Body of pancreas (tissue), 4 donors: ENCODE measurements at regions not wholly inside any gene's neighbourhood (a gene's known extent, or its start where the extent isn't known, plus 50 kb on each side); places are given as distances from the start of the nearest gene placed in this dataset.

Experiments used
- POLR2A ChIP-seq, 3 donors: fragments of 450-650 bp; IDR thresholded peaks; one replicate each; pipeline ENCODE4 v1.6.1; 2016; ENCODE audit warnings: antibody characterized with exemption in 3 of 3, mild to moderate bottlenecking in 2 of 3
- TF ChIP-seq, protein P1 (sequence below), 7 experiments: fragments of 450-650 bp in 4 of 7; fragments of 200-600 bp in 3 of 7; sonication (generic) in 3 of 7; IDR thresholded peaks; one replicate each; pipeline ENCODE4 v1.5.1; 2016 to 2019; ENCODE audit warnings: antibody characterized with exemption in 7 of 7

GRCh38 chr4:34139346-34139745 is 2105.0 kb downstream of the ARAP2 start:
- TF ChIP-seq, protein P1, sequence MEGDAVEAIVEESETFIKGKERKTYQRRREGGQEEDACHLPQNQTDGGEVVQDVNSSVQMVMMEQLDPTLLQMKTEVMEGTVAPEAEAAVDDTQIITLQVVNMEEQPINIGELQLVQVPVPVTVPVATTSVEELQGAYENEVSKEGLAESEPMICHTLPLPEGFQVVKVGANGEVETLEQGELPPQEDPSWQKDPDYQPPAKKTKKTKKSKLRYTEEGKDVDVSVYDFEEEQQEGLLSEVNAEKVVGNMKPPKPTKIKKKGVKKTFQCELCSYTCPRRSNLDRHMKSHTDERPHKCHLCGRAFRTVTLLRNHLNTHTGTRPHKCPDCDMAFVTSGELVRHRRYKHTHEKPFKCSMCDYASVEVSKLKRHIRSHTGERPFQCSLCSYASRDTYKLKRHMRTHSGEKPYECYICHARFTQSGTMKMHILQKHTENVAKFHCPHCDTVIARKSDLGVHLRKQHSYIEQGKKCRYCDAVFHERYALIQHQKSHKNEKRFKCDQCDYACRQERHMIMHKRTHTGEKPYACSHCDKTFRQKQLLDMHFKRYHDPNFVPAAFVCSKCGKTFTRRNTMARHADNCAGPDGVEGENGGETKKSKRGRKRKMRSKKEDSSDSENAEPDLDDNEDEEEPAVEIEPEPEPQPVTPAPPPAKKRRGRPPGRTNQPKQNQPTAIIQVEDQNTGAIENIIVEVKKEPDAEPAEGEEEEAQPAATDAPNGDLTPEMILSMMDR (IDR thresholded peaks at IDR 0.05): no peak
- no peak for TF ChIP-seq POLR2A (IDR thresholded peaks at IDR 0.05)
